GM12878 (cell line): ENCODE measurements at regions not wholly inside any gene's neighbourhood (a gene's known extent, or its start where the extent isn't known, plus 50 kb on each side); places are given as distances from the start of the nearest gene placed in this dataset.

ENCODE experiments used
- CHD4 ChIP-seq: fragments of 200-600 bp; sonication (generic); IDR thresholded peaks from 2 replicates; pipeline ENCODE4 v1.6.1; 2016; ENCODE audit warnings: mild to moderate bottlenecking
- MTA3 ChIP-seq: IDR thresholded peaks from 2 replicates; pipeline ENCODE4 v1.6.1; 2012; ENCODE audit warnings: low read length, inconsistent platforms, borderline replicate concordance
- RCOR1 ChIP-seq: conservative IDR thresholded peaks from 2 replicates; pipeline ENCODE4 v1.6.1; 2012; ENCODE audit warnings: low read depth, low read length, improper control_type of control experiment
- TF ChIP-seq, protein P1 (sequence below), 3 experiments: IDR thresholded peaks in 2 of 3; conservative IDR thresholded peaks in 1 of 3; 2 replicates each; pipeline ENCODE4 v1.5.1; 2011; ENCODE audit warnings: low read depth in 3 of 3, low read length in 3 of 3, mild to moderate bottlenecking in 3 of 3, control low read depth in 2 of 3, moderate library complexity in 2 of 3, inconsistent platforms in 1 of 3, mixed read lengths in 1 of 3; ENCODE audit not compliant: control insufficient read depth in 2 of 3, insufficient read depth in 1 of 3; ENCODE audit errors: extremely low read depth in 1 of 3
- TF ChIP-seq, protein P2 (sequence below): IDR thresholded peaks from 2 replicates; pipeline ENCODE4 v1.6.1; 2011; ENCODE audit warnings: low read depth, low read length, improper control_type of control experiment, borderline replicate concordance

DNA sequence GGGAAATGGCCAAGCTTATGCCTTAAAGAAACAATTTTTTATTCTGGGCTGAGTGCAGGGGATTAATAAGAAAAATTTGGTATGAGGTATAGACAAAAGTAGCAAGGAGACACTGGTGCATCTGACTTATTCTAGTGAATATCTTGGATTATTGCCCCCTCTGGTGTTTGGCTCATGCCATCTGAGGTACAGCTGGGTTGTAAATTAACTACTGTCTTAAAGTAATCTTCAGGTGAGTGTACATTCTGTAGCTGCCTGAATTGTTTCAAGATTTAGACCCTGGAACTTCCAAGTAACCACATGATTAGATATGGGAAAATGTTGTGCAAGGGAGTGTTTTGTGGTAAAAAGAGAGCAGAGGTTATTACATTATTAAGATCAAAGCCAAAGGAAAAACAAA is 988.7 kb downstream of the FAM133A start:
- TF ChIP-seq CHD4 (no peak), MTA3 (no peak), RCOR1 (no peak)
- TF ChIP-seq, protein P1, sequence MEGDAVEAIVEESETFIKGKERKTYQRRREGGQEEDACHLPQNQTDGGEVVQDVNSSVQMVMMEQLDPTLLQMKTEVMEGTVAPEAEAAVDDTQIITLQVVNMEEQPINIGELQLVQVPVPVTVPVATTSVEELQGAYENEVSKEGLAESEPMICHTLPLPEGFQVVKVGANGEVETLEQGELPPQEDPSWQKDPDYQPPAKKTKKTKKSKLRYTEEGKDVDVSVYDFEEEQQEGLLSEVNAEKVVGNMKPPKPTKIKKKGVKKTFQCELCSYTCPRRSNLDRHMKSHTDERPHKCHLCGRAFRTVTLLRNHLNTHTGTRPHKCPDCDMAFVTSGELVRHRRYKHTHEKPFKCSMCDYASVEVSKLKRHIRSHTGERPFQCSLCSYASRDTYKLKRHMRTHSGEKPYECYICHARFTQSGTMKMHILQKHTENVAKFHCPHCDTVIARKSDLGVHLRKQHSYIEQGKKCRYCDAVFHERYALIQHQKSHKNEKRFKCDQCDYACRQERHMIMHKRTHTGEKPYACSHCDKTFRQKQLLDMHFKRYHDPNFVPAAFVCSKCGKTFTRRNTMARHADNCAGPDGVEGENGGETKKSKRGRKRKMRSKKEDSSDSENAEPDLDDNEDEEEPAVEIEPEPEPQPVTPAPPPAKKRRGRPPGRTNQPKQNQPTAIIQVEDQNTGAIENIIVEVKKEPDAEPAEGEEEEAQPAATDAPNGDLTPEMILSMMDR (IDR thresholded peaks at IDR 0.05 in 2 of 3, conservative IDR thresholded peaks at IDR 0.05 in 1 of 3; ENCODE audit: control insufficient read depth in 2 of 3, extremely low read depth in 1 of 3, insufficient read depth in 1 of 3, low read depth in 3 of 3, low read length in 3 of 3): no peak; a peak in 1 of 6 replicates
- TF ChIP-seq, protein P2, sequence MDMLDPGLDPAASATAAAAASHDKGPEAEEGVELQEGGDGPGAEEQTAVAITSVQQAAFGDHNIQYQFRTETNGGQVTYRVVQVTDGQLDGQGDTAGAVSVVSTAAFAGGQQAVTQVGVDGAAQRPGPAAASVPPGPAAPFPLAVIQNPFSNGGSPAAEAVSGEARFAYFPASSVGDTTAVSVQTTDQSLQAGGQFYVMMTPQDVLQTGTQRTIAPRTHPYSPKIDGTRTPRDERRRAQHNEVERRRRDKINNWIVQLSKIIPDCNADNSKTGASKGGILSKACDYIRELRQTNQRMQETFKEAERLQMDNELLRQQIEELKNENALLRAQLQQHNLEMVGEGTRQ: no peak
